Amniotic stem cell (primary cell): ENCODE measurements at regions not wholly inside any gene's neighbourhood (a gene's known extent, or its start where the extent isn't known, plus 50 kb on each side); places are given as distances from the start of the nearest gene placed in this dataset.
"Not testable (repeated sequence)": the region's sequence is repeated elsewhere in the genome, so short reads cannot be mapped to it uniquely, and the experiment has no call there.

Experiments used
- DNase-seq: peaks from one replicate; lab custom pipeline; 2025; lab: John Stamatoyannopoulos, UW

DNA sequence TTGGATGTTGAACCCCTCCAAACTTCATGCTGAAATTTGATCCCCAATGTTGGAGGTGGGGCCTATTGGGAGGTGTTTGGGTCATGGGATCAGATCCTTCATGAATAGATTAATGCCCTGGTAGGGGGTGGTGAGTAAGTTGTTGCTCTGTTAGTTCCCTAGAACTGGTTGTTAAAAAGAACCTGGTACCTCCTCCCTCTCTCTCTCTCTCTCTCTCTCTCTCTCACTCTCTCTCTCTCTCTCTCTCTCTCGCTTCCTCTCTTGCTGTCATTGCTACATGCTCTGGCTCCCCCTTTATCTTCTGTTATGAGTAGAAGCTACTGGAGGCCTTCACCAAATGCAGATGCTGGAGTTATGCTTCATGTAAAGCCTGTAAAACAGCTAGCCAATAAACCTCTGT lies 498.2 kb upstream of the NR5A2 start:
- no peak for DNase-seq

DNA sequence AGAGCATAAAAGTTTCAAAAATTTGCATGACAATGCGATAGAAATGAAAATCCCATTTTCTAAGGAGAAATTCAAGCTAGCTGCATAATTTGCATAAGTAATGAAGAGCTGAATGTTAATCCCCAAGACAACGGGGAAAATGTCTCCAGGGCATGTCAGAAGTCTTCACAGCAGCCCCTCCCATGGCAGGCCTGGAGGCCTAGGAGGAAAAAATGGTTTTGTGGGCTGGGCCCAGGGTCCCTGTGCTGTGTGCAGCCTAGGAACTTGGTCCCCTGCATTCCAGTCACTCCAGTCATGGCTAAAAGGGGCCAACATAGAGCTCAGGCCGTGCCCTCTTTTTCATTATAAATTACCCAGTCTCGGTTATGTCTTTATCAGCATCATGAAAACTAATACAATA lies 494.1 kb upstream of the NR5A2 start:
- not testable (repeated sequence) for DNase-seq

DNA sequence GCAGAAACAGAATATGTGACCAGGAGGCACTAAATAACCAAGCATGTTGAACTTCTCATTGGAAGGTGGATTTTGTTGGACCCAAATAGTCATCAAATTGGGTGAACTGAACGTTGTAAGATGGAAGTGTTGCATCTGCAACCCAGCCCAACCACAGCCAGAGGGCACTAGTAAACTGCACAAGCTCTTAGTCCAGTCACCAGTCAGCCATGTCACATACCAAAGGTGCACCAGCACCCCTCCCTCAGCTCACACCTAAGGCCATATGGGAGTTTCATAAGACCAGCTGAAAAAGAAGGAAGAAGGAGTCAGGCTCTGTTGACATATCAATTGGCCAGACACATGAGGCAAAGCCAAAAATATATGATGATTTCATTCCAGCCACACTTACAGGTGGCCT lies 481.7 kb upstream of the NR5A2 start:
- DNase-seq, result no peak

DNA sequence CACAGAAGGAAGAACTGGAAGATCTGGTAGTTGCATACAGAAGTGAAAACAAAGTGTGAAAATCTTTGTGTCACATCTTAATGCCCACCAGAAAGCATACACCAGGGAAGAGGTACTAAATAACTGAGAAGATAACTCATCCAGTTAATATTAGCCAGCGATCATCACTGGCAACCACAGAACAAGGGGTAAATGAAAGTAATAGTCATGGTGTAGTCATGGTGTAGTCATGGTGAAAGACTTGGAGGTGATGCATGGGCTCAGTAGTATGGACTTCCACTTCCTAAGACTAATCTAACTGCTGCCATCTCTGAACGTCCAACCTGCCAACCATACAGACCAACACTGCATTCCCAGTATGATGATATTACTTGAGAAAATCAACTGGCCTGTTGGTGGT lies 481.2 kb upstream of the NR5A2 start:
- no peak for DNase-seq

DNA sequence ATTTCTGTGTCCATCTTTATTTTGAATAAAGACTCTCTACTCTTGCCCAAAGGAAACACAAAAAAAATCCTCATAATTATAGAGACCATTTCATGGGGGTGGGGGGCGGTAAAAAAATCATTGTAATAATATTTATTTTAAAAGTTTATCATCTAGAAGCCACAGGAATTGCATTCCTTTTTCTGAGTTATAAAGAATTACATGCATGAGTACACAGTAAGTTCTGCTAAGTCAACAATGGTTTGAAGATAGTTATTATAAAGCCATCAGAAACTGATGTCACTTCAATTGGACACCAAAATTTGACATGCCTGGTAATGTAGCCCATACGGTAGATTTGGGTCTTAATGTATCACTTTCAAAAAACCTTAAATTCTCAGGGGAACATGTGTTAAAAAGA lies 478.1 kb upstream of the NR5A2 start:
- no peak for DNase-seq

DNA sequence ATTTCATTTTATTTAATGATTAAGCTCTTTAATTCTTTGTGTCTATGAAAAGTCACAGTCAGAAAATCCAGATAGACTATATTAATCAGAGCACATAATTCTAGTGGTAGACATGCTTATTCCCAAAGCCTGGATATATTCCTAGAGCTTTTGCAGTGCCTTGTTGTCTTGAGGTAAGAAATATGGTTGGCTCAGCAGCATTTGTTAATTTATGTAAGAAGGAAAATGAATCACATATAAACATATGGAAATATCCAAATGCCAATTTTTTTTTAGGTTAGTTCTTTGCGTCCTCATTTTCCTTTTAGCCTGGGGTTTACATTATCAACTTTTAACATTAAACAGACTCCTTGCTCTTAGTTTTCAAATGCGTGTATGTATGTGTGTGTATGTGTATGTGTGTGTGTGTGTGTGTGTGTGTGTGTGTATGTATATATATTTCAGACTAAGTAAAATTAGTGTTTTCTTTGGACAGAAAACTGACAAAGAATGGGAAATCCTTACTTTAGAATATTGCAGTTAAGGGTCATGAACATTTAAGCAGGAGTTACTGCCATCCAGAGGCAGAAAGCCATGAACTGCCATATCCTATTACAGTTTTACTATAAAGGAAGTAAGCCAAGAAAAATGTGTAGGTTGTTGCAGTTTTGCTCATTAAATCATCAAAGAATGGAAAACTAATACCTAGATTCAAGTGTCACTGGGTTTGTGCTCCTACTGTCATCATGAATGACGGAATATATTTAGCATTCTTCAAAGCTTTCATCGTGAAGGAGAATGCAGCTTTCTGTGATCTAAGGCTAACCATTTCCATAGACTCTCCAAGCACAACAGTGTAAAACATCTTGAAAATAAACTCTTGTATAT lies 477.1 kb upstream of the NR5A2 start:
- DNase-seq, result no peak

DNA sequence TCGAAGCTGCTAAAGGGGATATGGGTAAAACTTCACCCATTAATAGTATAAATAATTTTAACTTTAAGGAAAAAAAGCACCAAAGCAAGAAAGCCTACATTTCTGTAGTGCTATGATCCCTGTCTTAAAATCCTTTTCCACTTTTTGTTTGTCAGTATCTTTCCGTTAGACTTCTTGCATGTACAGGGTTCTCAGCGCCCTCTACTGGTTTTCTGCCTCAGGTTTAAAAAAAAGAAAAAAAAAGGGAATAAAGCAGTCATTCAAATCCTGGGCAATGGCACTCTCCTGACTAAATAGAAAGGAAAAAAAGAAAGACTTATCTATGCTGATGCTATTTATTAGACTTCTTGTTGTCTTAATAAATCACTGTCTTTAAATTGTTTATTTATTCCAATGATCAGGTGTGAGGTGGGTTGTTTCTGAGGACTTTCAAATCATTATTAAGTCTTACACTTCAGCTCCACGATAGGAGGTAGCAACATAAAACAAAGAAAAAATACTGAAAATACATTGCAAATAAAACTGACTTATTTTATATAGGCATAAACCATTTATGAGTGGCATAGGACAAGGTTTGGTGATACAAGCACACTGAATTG lies 475.4 kb upstream of the NR5A2 start:
- DNase-seq, result peak; percentile 58

DNA sequence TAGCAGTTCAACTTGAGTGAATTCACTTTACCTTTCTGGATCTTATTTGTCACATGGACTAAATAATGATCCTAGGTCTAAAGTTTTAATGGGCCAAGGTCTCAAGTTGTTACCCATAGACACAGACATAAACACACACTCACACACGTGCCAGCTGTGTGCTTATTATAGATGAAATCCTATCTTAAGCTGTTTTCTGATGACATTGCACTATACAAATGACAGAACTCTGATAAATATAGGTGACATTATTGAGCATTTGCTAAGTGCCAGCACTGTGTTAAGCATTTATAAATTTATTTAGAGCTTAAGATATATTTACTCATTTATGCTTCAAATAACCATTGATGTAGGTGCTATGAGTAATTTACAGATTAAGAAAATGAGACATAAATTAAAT lies 474.4 kb upstream of the NR5A2 start:
- no peak for DNase-seq

DNA sequence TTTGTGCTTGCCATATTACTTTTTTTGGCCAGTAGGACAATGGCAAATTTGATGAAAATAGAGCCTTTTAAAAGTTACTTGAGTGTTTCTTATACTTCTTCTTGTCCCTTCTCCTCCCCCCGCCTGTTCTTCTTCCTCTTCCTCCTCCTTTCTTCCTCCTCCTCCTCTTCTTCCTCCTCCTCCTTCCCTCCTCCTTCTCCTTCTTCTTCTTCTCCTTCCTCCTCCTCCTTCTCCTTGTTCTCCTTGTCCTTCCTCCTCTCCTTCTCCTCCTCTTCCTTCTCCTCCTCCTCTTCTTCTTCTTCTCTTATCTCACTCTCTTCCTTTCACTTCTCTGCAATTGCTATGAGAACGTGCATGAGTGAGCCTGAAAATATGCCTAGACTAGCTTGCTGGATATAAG lies 466.2 kb upstream of the NR5A2 start:
- no peak for DNase-seq

DNA sequence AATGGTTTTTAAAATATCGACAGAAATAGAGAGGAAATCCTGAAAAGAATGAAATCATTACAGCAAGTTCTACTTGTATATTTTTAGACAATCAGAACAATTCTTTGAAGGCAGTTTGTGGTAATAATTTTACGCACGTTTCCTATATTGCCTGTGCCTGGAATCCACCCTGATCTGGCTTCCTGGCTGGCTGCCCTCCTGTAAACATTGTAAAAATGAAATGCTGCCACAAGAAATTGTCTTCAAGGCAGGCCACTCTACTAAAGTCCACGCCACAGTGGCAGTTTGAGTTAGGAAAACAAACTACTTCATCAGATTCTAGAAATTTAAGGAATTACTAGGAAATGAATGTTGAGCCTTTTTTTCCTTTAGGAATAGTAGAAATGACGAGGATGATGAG lies 454.5 kb upstream of the NR5A2 start:
- DNase-seq, result no peak

DNA sequence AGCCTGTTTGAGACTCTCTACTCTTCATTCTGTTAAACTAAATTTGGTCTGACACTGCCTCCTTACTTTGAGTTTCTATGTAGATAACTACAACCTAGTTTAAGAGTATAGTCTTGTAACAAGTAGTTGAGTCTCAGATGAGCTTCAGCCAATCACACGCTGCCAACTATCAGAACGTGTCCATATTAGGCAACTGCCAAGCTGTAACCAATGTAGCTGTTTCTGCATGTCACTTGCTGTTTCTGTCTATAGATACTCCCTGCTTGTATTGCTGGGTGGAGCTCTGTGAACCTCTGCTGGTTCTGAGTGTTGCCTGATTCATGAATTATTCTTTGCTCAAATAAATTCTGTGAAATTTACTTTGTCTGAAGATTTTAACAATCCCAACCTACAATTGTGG lies 452.6 kb upstream of the NR5A2 start:
- no peak for DNase-seq

DNA sequence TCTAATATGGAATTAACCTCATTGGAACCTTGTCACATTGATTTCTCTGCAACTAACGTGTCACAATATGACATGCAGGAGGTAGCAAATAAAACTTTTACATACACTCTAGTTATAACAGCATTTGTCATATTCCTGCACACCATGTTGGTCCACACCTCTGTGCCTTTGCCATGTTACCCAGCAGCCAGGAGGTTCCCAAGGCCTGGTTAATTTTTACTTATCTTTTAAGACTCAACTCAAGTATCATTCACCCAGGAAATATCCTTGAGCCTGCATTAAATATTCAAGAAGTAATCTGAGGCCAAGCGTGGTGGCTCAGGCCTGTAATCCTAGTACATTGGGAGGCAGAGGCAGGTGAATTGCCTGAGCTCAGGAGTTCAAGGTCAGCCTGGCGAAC lies 447.2 kb upstream of the NR5A2 start:
- no peak for DNase-seq

DNA sequence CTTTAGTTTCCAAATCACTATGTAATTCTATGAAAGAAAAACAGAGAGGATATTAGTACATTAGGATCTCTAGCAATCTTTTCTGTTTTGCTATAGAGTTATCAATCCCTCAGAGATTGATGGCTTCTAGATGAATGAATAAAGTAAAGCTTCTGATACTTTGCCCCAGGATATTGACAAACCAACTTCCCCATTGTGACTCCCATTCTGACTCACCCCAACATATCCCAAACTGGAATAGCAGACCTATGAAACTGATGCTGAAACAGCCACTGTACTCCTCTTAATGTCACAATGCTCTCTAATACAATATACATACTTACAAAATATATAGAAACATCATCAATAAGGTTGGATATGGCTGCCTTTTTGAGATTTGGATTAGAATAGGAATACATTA lies 442.1 kb upstream of the NR5A2 start:
- no peak for DNase-seq

DNA sequence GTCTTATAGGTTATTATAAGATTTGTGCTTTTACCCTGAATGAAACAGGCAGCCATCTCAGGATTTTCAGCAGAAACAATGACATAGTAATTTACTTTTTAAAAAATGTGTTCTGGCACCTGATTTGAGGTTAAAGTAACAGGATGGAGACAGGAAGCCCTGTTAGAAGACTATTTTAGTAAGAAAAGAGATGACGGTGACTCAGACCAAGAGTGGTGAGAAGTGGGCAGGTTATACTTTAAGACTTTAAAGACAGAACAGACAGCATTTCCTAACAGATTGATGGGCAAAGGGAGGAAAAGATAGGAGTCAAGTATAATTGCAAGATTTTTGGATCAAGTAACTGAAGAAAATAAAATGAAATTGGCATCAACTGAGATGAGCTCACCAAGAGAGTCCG lies 436.8 kb upstream of the NR5A2 start:
- no peak for DNase-seq

DNA sequence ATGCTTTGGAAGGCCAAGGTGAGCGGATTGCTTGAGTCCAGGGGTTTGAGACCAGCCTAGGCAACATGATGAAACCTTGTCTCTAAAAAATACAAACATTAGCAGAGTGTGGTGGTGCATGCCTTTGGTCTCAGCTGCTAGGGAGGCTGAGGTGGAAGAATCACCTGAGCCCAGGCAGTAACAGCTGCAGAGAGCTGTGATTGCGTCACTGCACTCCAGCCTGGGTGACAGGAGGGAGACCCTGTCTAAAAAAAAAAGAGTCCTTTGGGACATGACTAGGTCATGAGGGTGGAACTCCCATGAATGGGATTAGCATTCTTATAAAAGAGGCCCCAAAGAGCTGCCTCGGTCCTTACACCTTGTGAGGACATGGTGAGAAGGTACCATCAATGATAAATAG lies 436.0 kb upstream of the NR5A2 start:
- no peak for DNase-seq

DNA sequence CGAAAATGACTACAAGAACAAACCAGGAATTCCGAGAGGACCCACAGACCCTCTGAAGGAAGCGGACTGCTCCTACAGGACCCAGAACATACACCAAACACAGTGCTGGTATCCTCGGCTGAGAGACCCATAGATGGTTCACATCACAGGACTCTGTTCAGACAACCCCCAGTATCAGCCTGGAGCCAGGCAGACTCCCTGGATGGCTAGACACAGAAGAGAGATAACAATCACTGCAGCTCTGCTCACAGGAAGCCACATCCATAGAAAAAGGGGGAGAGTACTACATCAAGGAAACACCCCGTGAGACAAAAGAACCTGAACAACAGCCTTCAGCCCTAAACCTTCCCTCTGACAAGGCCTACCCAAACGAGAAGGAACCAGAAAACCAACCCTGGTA lies 434.0 kb upstream of the NR5A2 start:
- no peak for DNase-seq

DNA sequence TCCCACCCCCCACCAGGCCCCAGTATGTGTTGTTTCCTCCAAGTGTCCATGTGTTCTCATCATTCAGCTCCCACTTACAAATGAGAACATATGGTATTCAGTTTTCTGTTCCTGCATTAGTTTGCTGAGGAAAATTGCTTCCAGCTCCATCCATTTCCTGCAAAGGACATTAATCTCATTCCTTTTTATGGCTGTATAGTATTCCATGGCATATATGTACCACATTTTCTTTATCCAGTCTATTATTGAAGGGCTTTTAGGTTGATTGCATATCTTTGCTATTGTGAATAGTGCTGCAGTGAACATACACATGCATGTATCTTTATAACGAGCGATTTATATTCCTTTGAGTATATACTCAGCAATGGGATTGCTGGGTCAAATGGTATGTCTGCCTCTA lies 431.1 kb upstream of the NR5A2 start:
- DNase-seq, result not testable (repeated sequence)

DNA sequence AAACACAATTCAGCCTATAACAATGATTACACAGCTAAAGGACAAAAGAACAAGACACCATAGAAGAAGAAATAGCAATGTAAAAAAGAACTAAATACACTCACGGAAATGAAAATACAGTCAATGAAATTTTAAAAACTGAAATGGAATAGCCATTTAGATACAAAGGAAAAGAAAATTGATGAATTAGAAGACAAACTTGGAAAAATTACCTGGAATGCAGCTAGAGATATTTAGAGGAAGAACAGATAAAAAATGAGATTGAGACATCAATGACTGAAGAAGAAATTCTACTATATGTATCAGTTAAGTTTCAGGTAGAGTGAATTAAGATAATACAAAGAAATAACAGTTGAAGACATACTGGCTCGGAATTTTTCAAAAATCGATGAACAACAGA lies 430.4 kb upstream of the NR5A2 start:
- DNase-seq, result no peak

DNA sequence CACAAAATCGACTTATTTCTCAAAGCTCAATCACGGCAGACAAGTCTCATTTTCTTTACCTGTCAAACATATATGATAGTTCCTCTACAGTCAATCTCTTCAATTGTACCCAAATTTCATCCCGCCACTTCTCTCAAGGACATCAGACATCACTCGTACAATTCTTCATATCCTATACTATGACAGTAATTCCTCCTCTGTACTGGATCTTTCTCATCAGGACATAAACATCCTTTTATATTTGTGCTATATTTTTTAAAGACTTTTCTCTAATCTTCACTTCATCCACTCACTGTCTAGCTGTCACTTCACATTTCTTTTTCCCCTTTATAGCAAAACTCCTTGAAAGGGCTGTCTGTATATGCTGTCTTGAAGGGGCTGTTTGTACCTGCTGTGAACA lies 419.1 kb upstream of the NR5A2 start:
- DNase-seq, result no peak

DNA sequence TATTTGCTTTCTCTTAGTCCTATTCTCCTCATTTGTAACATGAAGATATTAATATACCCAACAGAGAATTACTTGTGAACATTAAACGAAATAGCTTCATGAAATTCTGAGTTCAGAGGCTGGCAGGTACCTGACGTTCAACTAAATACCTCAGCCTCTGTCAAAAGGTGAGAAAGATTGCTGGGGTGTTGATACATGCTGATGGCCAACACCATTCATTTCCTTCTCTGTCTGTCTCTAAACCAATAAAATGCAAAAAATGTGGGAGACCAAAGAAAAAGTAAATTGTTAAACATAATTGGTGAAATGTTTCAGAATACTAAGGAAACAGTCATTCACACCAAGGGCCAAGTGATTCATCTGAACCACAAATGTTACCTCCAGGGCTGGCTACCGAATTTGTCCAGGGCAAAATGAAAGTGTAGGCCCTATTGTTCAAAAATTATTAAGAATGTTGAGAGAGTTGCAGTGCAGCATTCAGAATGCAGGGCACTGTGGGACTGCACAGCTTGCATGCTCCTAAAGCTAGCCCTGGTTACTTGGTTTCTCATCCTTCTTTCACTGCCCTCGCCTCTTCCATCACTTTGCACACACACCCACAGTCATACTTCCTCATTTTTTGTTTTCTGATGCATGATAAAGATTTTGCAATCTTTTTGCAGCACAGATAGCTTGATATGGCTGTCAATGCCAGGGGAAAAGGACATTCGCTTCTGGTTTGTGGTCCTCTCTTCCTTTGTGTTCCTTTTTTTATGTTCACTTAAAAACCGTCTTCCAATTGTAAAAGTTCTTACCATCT lies 414.3 kb upstream of the NR5A2 start:
- DNase-seq, result no peak

DNA sequence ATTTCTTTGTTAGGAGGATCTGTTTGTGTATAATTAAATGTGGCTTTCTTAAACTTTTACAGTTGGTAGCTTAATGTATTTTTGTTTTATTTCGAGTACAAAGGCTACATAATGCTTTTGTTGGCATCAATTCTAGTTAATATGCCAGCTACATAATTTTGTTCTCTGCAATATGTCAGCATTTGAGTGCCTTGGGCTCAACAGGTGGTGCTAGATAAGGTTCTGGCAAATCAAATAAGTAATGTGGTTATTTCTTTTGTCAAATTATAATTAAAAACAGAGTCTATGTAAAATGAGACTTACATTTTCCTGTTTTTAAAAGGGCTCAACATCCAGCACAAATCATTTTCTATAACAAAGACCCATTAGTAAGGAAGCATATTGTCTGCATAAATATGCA lies 410.6 kb upstream of the NR5A2 start:
- DNase-seq, result no peak

DNA sequence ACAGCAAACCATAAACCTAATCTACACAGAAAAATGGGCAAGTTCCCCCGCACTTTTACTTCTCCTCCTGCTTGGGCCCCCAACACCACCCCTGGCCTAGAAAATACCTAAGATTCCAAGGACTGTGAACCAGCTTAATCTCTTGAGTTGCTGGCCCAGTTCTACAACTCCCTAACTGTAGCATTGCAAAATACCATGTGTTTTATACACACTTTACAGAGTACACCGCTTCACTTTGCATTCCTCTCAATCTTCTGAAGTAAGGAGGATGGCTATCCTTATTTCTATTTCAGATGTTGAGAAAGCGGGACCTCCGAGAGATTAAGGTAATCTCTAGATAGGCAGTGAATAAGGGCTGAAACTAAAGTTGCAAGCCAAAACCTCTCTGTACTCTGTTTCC lies 408.3 kb upstream of the NR5A2 start:
- DNase-seq, result no peak

DNA sequence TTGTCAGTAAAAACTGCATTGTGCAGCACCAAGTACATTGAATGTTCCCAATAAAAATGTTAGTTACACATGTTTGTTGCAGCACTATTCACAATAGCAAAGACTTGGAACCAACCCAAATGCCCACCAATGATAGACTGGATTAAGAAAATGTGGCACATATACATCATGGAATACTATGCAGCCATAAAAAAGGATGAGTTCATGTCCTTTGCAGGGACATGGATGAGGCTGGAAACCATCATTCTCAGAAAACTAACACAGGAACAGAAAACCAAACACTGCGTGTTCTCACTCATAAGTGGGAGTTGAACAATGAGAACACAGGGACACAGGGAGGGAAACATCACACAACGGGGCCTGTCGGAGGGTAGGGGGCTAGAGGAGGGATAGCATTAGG lies 401.3 kb upstream of the NR5A2 start:
- not testable (repeated sequence) for DNase-seq
